ENCODE measurements at regions not wholly inside any gene's neighbourhood (a gene's known extent, or its start where the extent isn't known, plus 50 kb on each side); places are given as distances from the start of the nearest gene placed in this dataset.

GRCh38 chr20:60361761-60362395, 403.7 kb downstream of the CDH26 start:
- no peak for TF ChIP-seq CTCF (IDR thresholded peaks at IDR 0.05)
- TF ChIP-seq EP300 (IDR thresholded peaks at IDR 0.05): no peak
